H1 (cell line): ENCODE measurements at regions not wholly inside any gene's neighbourhood (a gene's known extent, or its start where the extent isn't known, plus 50 kb on each side); places are given as distances from the start of the nearest gene placed in this dataset.

ENCODE experiments used
- CTCF ChIA-PET: fragments of 300-600 bp; sonication (Branson Sonifier 250); formaldehyde crosslinking; loops from one replicate; lab custom pipeline; 2021; ENCODE audit not compliant: partially characterized antibody; lab: Charles Lee
- POLR2A ChIA-PET: fragments of 300-600 bp; sonication (Branson Sonifier 250); formaldehyde crosslinking; loops from one replicate; lab custom pipeline; 2021; ENCODE audit warnings: inconsistent platforms; ENCODE audit not compliant: partially characterized antibody; lab: Charles Lee
- DNase-seq, 2 experiments: peaks; one replicate each; pipeline versions ENCODE4 v3.0.0 to v3.0.0-alpha.2; 2010 to 2022; ENCODE audit warnings: low spot score in 2 of 2, low read depth in 1 of 2, mixed read lengths in 1 of 2
- FAIRE-seq: peaks from 2 replicates; lab custom pipeline; 2011; peaks lifted over from hg19 to GRCh38; lab: Jason Lieb, UNC
- H2AFZ ChIP-seq: 2 replicates; pipeline ENCODE4 v1.8.1; 2012; ENCODE audit warnings: low read length, inconsistent platforms
- H2AK5ac ChIP-seq: 2 replicates; pipeline ENCODE4 v1.6.1; 2013; ENCODE audit warnings: low read depth, low read length
- H2BK120ac ChIP-seq: replicated peaks from 2 replicates; pipeline ENCODE3; 2013; ENCODE audit warnings: low read depth, low read length, inconsistent platforms
- H2BK12ac ChIP-seq: 2 replicates; pipeline ENCODE4 v1.6.1; 2013; ENCODE audit warnings: low read depth, low read length
- H2BK15ac ChIP-seq: 2 replicates; pipeline ENCODE4 v1.6.1; 2013; ENCODE audit warnings: low read length
- H2BK20ac ChIP-seq: 2 replicates; pipeline ENCODE4 v1.6.1; 2013; ENCODE audit warnings: low read length
- H2BK5ac ChIP-seq: 2 replicates; pipeline ENCODE4 v1.6.1; 2013; ENCODE audit warnings: low read depth, low read length
- H3K14ac ChIP-seq: 2 replicates; pipeline ENCODE4 v1.6.1; 2013; ENCODE audit warnings: inconsistent platforms; ENCODE audit not compliant: insufficient read length
- H3K18ac ChIP-seq: 2 replicates; pipeline ENCODE4 v1.6.1; 2013; ENCODE audit warnings: low read length; ENCODE audit errors: extremely low read depth
- H3K23ac ChIP-seq: 2 replicates; pipeline ENCODE4 v1.6.1; 2013; ENCODE audit warnings: inconsistent platforms; ENCODE audit not compliant: insufficient read length
- H3K23me2 ChIP-seq: 2 replicates; pipeline ENCODE4 v1.6.1; 2013; ENCODE audit warnings: low read depth, low read length
- H3K27ac ChIP-seq: 2 replicates; pipeline ENCODE4 v1.6.1; 2011; ENCODE audit warnings: low read depth, low read length, inconsistent platforms
- H3K27me3 ChIP-seq, 4 experiments: replicated peaks in 1 of 4; 1 replicate in 1 of 4; 2 replicates in 3 of 4; pipeline versions ENCODE4 v1.6.1 to v1.8.1; 2011 to 2013; ENCODE audit warnings: low read length in 3 of 4, mild to moderate bottlenecking in 3 of 4, inconsistent platforms in 2 of 4, mixed read lengths in 2 of 4, moderate library complexity in 1 of 4; ENCODE audit not compliant: control insufficient read depth in 3 of 4, insufficient read depth in 3 of 4; ENCODE audit errors: extremely low read depth in 1 of 4
- H3K36me3 ChIP-seq, 4 experiments: 2 replicates each; pipeline versions ENCODE4 v1.6.1 to v1.8.1; 2011 to 2013; ENCODE audit warnings: mild to moderate bottlenecking in 4 of 4, low read length in 3 of 4, moderate library complexity in 2 of 4, control low read depth in 1 of 4, inconsistent platforms in 1 of 4; ENCODE audit not compliant: insufficient read depth in 4 of 4, control insufficient read depth in 2 of 4
- H3K4ac ChIP-seq: replicated peaks from 2 replicates; pipeline ENCODE3; 2013; ENCODE audit warnings: low read length, low read depth, mixed read lengths, inconsistent platforms; ENCODE audit not compliant: insufficient read length
- H3K4me1 ChIP-seq, 4 experiments: replicated peaks in 1 of 4; 1 replicate in 1 of 4; 2 replicates in 3 of 4; pipeline versions ENCODE4 v1.6.1 to v1.8.1; 2011 to 2013; ENCODE audit warnings: low read length in 3 of 4, inconsistent platforms in 2 of 4, mixed read lengths in 1 of 4; ENCODE audit not compliant: insufficient read depth in 4 of 4, control insufficient read depth in 3 of 4
- H3K4me2 ChIP-seq, 2 experiments: 2 replicates each; pipeline versions ENCODE4 v1.6.1 to v1.8.1; 2011 to 2013; ENCODE audit warnings: low read depth in 2 of 2, low read length in 2 of 2, control low read depth in 1 of 2, inconsistent platforms in 1 of 2, mild to moderate bottlenecking in 1 of 2; ENCODE audit not compliant: insufficient read depth in 1 of 2
- H3K4me3 ChIP-seq, 4 experiments: fragments of 200-600, 300-600 bp in 1 of 4; sonication (generic), shearing (Covaris generic), sonication (Bioruptor Twin) in 1 of 4; 2 replicates each; pipeline versions ENCODE4 v1.5.1 to v1.8.1; 2011 to 2016; ENCODE audit warnings: low read length in 4 of 4, low read depth in 3 of 4, control low read depth in 2 of 4, inconsistent platforms in 2 of 4, mild to moderate bottlenecking in 2 of 4, mixed read lengths in 1 of 4, moderate library complexity in 1 of 4; ENCODE audit not compliant: insufficient read depth in 2 of 4; ENCODE audit errors: extremely low read depth in 1 of 4
- H3K56ac ChIP-seq: replicated peaks from 2 replicates; pipeline ENCODE3; 2013; ENCODE audit warnings: low read depth, mild to moderate bottlenecking, mixed read lengths, low read length, inconsistent platforms; ENCODE audit not compliant: insufficient read length
- H3K79me1 ChIP-seq: 2 replicates; pipeline ENCODE4 v1.6.1; 2013; ENCODE audit warnings: low read depth, low read length, control low read depth
- H3K79me2 ChIP-seq, 2 experiments: 2 replicates each; pipeline versions ENCODE4 v1.6.1 to v1.8.1; 2012 to 2013; ENCODE audit warnings: low read length in 2 of 2, mild to moderate bottlenecking in 2 of 2, inconsistent platforms in 1 of 2; ENCODE audit not compliant: insufficient read depth in 2 of 2, control insufficient read depth in 1 of 2
- H3K9ac ChIP-seq, 4 experiments: replicated peaks in 1 of 4; 1 replicate in 1 of 4; 2 replicates in 3 of 4; pipeline versions ENCODE4 v1.6.1 to v1.8.1; 2011 to 2013; ENCODE audit warnings: low read depth in 3 of 4, low read length in 3 of 4, control low read depth in 2 of 4, mild to moderate bottlenecking in 2 of 4, moderate library complexity in 2 of 4, inconsistent platforms in 1 of 4; ENCODE audit errors: extremely low read depth in 1 of 4
- H3K9me3 ChIP-seq, 2 experiments: 2 replicates each; pipeline versions ENCODE4 v1.6.1 to v1.8.1; 2012 to 2013; ENCODE audit warnings: mild to moderate bottlenecking in 2 of 2, moderate library complexity in 2 of 2, control low read depth in 1 of 2, inconsistent platforms in 1 of 2, low read depth in 1 of 2, low read length in 1 of 2, mixed read lengths in 1 of 2; ENCODE audit not compliant: insufficient read depth in 2 of 2
- H4K20me1 ChIP-seq, 2 experiments: replicated peaks in 1 of 2; 2 replicates each; pipeline versions ENCODE3 to v1.8.1; 2011 to 2013; ENCODE audit warnings: inconsistent platforms in 2 of 2, low read length in 2 of 2, mild to moderate bottlenecking in 1 of 2; ENCODE audit not compliant: insufficient read depth in 2 of 2, control insufficient read depth in 1 of 2
- H4K5ac ChIP-seq: 2 replicates; pipeline ENCODE4 v1.6.1; 2013; ENCODE audit warnings: low read length, low read depth, mixed read lengths, inconsistent platforms; ENCODE audit not compliant: insufficient read length
- H4K8ac ChIP-seq: 2 replicates; pipeline ENCODE4 v1.8.0; 2013; ENCODE audit warnings: mild to moderate bottlenecking, moderate library complexity, low read length, inconsistent platforms; ENCODE audit not compliant: insufficient read depth; ENCODE audit errors: extremely low read depth
- H4K91ac ChIP-seq: replicated peaks from 2 replicates; pipeline ENCODE3; 2013; ENCODE audit warnings: low read length, mixed read lengths, inconsistent platforms; ENCODE audit not compliant: insufficient read length
- CTBP2 ChIP-seq: IDR thresholded peaks from 2 replicates; pipeline ENCODE4 v1.7.0; 2011; ENCODE audit warnings: borderline replicate concordance, mild to moderate bottlenecking, moderate library complexity, mixed read lengths, low read length; ENCODE audit not compliant: insufficient read depth, insufficient read length
- GTF2F1 ChIP-seq: IDR thresholded peaks from 2 replicates; pipeline ENCODE4 v1.6.1; 2012; ENCODE audit warnings: low read depth, low read length, improper control_type of control experiment, borderline replicate concordance
- YY1 ChIP-seq: IDR thresholded peaks from 2 replicates; pipeline ENCODE4 v1.6.1; 2011; ENCODE audit warnings: low read depth, mild to moderate bottlenecking, low read length
- WGBS, 2 experiments: shearing (Covaris generic) in 1 of 2; methylation state at CpG; one replicate each; pipeline versions ENCODE4 v1.1.6 to v1.1.7; 2013 to 2015; ENCODE audit warnings: low lambda C conversion rate in 2 of 2, mixed read lengths in 2 of 2, inconsistent platforms in 1 of 2, low coverage in 1 of 2, missing lambda C conversion rate in 1 of 2; ENCODE audit not compliant: insufficient replicate concordance in 2 of 2, insufficient coverage in 1 of 2, insufficient read length in 1 of 2; ENCODE audit errors: extremely low coverage in 1 of 2, missing lambda C conversion rate in 1 of 2; 5-methylcytosine and 5-hydroxymethylcytosine counted together

- Histone ChIP-seq H3K4me1 (peaks cover 4 to 12% (median 9%) of the 10 kb centered on the region in 4 experiments; a peak in 5 of 7 replicates), H2BK15ac (no peak overlapping the region), H4K5ac (no peak overlapping the region), H2BK20ac (0 out of 2 replicates have a peak overlapping the region, but pooled peaks have one; percentile 48), H3K9me3 (no peaks in the 10 kb centered on the region), H3K14ac (no peak overlapping the region), H3K4me3 (no peak overlapping the region), H2AK5ac (peak overlapping the region; percentile 93; the same call in 1 of the 2 replicates), H3K9ac (no peak overlapping the region), H3K23me2 (no peaks in the 10 kb centered on the region), H3K27ac (no peak overlapping the region), H4K91ac (no peak overlapping the region), H3K79me1 (no peaks in the 10 kb centered on the region), H3K56ac (no peak overlapping the region), H4K20me1 (peaks cover 0 to 1% of the 10 kb centered on the region in 2 experiments), H2BK120ac (no peak overlapping the region), H3K23ac (no peak overlapping the region), H3K27me3 (no peaks in the 10 kb centered on the region), H3K4me2 (no peak overlapping the region), H2AFZ (no peak overlapping the region), H3K18ac (no peak overlapping the region), H3K79me2 (no peaks in the 10 kb centered on the region), H3K36me3 (no peaks in the 10 kb centered on the region), H2BK5ac (no peak overlapping the region), H4K8ac (no peak overlapping the region), H3K4ac (no peak overlapping the region), H2BK12ac (peak overlapping the region; percentile 55; the same call in 1 of the 2 replicates)
- ChIA-PET POLR2A (no interaction called here), CTCF (interaction anchor here (1.2 kb wide), 1 partner anchor 76 kb away, joined by 3 read pairs; no protein-coding TSS in a partner anchor)
- FAIRE-seq, result no peak
- no peak for TF ChIP-seq CTBP2
- no peak for TF ChIP-seq GTF2F1
- 0 out of 2 replicates have a peak, but pooled peaks have one; percentile 55 for TF ChIP-seq YY1
- DNase-seq, result no peak
- 86% methylated on average over 8 of the region's 8 CpGs; no CpG with 5 or more reads in 1 of the 2 experiments for WGBS, 2 experiments
These were observed 132.2 kb downstream of the ARL4C start for GRCh38 chr2:234364661-234365060.
